Stimulated activated CD8-positive, alpha-beta memory T cell treated with anti-CD3 and anti-CD28 coated beads, Interleukin-12 subunit alpha, Interleukin-12 subunit beta, amount 100 ng/mL, for 1 hour (primary cell): ENCODE measurements at regions not wholly inside any gene's neighbourhood (a gene's known extent, or its start where the extent isn't known, plus 50 kb on each side); places are given as distances from the start of the nearest gene placed in this dataset.
"Not testable (repeated sequence)": the region's sequence is repeated elsewhere in the genome, so short reads cannot be mapped to it uniquely, and the experiment has no call there.

ENCODE experiments used
- DNase-seq: peaks from one replicate; pipeline ENCODE4 v3.0.0-alpha.2; 2020; ENCODE audit warnings: low read depth

- no peak for DNase-seq
These were observed 120.6 kb upstream of the S1PR3 start for GRCh38 chr9:88870627-88871026.

GRCh38 chr9:88871669-88872068 lies 119.6 kb upstream of the S1PR3 start:
- DNase-seq, result no peak

- DNase-seq, result no peak
These were observed 118.9 kb upstream of the S1PR3 start for GRCh38 chr9:88872192-88872946.

GRCh38 chr9:88873635-88874034 lies 117.6 kb upstream of the S1PR3 start:
- DNase-seq, result no peak

- no peak for DNase-seq
These were observed 116.9 kb upstream of the S1PR3 start for GRCh38 chr9:88874391-88874790.

GRCh38 chr9:88875400-88876120 lies 115.7 kb upstream of the S1PR3 start:
- no peak for DNase-seq

- DNase-seq, result no peak
These were observed 111.1 kb upstream of the S1PR3 start for GRCh38 chr9:88880199-88880598.

- not testable (repeated sequence) for DNase-seq
These were observed 107.0 kb upstream of the S1PR3 start for GRCh38 chr9:88884291-88884690.

- DNase-seq, result not testable (repeated sequence)
These were observed 104.5 kb upstream of the S1PR3 start for GRCh38 chr9:88886762-88887161.

GRCh38 chr9:88889386-88889785 lies 101.9 kb upstream of the S1PR3 start:
- DNase-seq, result no peak

- no peak for DNase-seq
These were observed 100.7 kb upstream of the S1PR3 start for GRCh38 chr9:88890546-88890945.

GRCh38 chr9:88891040-88891439 lies 100.2 kb upstream of the S1PR3 start:
- DNase-seq, result no peak

GRCh38 chr9:88892724-88893123 lies 98.5 kb upstream of the S1PR3 start:
- no peak for DNase-seq

- DNase-seq, result no peak
These were observed 94.2 kb upstream of the S1PR3 start for GRCh38 chr9:88897081-88897480.

- DNase-seq, result no peak
These were observed 93.1 kb upstream of the S1PR3 start for GRCh38 chr9:88898039-88898720.

GRCh38 chr9:88905506-88905905 lies 85.8 kb upstream of the S1PR3 start:
- DNase-seq, result no peak

GRCh38 chr9:88915916-88916315 lies 75.4 kb upstream of the S1PR3 start:
- no peak for DNase-seq

GRCh38 chr9:88916894-88917293 lies 74.4 kb upstream of the S1PR3 start:
- DNase-seq, result no peak

- no peak for DNase-seq
These were observed 73.9 kb upstream of the S1PR3 start for GRCh38 chr9:88917375-88917774.

- not testable (repeated sequence) for DNase-seq
These were observed 72.7 kb upstream of the S1PR3 start for GRCh38 chr9:88918537-88918936.

GRCh38 chr9:88920645-88921044 lies 70.6 kb upstream of the S1PR3 start:
- DNase-seq, result no peak

GRCh38 chr9:88922091-88922490 lies 69.2 kb upstream of the S1PR3 start:
- peak; percentile 25 for DNase-seq

GRCh38 chr9:88923092-88923491 lies 68.2 kb upstream of the S1PR3 start:
- DNase-seq, result no peak
